GM10266 (cell line): ENCODE measurements at regions not wholly inside any gene's neighbourhood (a gene's known extent, or its start where the extent isn't known, plus 50 kb on each side); places are given as distances from the start of the nearest gene placed in this dataset.

Experiments
- DNase-seq: peaks from one replicate; pipeline ENCODE4 v3.0.0; 2012; ENCODE audit errors: extremely low spot score
- TF ChIP-seq, protein P1 (sequence below): IDR thresholded peaks from 2 replicates; pipeline ENCODE4 v1.5.1; 2012; ENCODE audit warnings: mild to moderate bottlenecking, low read depth; ENCODE audit not compliant: control insufficient read depth, insufficient read depth; ENCODE audit errors: missing control alignments

GRCh38 chr11:15584158-15584557 is 469.4 kb downstream of the INSC start:
- TF ChIP-seq, protein P1, sequence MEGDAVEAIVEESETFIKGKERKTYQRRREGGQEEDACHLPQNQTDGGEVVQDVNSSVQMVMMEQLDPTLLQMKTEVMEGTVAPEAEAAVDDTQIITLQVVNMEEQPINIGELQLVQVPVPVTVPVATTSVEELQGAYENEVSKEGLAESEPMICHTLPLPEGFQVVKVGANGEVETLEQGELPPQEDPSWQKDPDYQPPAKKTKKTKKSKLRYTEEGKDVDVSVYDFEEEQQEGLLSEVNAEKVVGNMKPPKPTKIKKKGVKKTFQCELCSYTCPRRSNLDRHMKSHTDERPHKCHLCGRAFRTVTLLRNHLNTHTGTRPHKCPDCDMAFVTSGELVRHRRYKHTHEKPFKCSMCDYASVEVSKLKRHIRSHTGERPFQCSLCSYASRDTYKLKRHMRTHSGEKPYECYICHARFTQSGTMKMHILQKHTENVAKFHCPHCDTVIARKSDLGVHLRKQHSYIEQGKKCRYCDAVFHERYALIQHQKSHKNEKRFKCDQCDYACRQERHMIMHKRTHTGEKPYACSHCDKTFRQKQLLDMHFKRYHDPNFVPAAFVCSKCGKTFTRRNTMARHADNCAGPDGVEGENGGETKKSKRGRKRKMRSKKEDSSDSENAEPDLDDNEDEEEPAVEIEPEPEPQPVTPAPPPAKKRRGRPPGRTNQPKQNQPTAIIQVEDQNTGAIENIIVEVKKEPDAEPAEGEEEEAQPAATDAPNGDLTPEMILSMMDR = no peak
- no peak for DNase-seq

DNA sequence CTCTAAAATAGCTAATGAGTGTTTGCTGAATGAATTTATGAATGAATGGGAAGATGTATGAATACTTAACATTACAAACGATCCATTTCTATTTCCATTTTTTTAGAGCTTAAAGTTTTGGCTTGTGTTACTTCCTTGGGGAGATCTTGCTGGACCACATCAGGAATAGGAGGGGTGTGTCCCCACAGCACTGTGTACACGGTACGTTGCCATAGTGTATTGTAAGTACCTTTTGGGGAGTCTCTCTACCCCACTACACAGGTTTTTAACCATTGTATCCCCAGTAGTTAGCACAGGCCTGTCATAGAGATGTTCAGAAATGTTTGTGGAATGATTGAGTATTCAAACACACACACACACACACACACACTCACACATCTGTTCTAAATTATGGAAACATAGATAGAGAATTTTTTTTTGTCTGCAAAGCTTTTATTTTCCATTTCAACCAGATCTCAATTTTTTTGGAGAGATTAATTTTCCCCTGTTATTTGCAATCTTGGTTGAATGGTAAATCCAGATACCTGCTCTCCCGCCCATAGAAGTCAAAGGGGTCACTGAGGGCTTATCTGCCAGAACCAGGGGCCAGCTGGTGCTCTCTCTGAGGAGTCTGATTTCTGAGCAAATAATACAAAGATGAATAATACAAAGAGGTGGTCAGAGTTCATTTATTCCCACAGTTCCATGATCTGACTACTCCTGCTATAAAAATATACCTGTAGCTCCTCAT is 471.0 kb downstream of the INSC start:
- TF ChIP-seq, protein P1 = no peak
- no peak for DNase-seq

DNA sequence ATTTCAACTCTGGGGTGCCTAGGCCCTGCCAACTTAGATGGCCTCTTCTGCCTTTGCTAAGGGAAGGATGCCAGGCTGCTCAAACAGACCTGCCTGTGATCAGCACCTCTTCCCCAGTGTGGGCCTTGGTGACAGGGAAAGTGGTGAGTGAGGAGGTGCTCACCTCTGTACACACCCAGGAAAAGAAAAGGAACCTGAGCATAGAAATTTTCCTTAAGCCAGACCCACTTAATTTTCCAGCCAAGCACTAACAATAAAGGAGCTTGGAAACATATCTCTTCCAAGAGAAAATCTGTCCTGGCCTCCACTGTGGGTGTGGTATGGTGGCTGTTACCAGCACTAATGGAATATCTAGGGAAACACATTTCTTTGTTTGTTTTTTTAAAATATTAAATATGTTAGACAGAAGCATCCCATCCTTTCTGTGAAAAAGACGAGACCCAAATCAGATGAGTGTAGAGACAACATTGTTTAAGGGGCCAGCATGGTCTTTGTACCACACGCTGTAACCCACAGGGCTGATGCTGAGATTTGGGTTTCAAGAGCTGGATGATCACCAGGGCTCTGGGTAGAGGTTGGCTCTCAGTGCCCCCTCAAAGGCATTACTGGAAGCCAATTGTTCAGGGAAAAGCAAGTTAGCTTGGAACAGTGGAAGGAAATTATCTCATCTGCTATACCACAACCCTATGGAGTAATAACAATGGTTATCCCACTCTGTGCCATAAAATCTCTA is 472.2 kb downstream of the INSC start:
- no peak for DNase-seq
- TF ChIP-seq, protein P1 = no peak

DNA sequence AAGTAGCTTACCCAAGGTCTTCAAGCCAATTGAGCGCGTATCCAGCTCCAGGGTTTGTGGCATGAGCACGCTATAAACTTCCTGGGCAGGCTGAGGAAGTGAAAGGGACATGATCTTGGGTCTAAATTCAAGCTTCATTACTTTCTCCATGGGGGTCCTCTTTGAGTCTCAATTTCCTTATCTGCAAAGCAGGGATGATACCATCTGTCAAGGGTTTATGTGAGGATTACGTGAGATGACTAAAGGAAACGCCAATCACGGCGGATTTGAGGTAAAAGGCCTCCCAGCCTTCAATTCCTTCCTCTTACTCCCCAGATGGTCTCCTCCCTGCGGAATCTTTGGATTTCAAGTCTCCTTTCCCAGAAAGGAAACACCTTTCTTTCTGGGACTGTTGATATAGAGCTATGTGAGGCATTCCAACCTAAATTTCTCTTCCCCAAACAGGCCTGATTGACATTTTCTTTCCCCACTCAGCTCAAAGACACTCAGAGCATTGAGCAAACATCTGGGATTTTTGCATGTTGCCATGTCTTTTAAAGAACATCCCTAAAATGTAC is 474.4 kb downstream of the INSC start:
- TF ChIP-seq, protein P1 = no peak
- no peak for DNase-seq

GRCh38 chr11:15590132-15590531 is 475.4 kb downstream of the INSC start:
- DNase-seq = no peak
- TF ChIP-seq, protein P1 = no peak

DNA sequence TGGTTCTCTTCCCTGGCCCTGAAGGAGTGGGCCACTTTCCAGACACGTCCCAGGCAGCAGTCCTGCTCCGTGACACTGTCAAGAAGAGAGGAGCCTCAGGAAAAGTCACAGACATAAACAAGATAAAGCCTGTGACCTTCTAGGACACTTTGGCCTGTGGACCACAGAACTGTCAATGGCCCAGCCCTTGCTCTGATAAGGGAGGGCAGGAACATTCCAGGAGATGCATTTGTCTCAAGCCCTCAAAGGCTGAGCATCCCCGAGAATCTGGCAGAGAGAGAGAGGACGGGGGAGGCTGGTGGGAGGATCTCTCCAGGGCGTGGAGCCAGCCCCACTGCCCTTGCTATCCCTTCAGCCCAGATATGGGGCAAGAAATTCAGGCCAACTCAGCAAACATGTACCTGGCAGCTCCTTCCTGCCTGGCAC is 476.4 kb downstream of the INSC start:
- TF ChIP-seq, protein P1 = no peak
- DNase-seq = no peak

DNA sequence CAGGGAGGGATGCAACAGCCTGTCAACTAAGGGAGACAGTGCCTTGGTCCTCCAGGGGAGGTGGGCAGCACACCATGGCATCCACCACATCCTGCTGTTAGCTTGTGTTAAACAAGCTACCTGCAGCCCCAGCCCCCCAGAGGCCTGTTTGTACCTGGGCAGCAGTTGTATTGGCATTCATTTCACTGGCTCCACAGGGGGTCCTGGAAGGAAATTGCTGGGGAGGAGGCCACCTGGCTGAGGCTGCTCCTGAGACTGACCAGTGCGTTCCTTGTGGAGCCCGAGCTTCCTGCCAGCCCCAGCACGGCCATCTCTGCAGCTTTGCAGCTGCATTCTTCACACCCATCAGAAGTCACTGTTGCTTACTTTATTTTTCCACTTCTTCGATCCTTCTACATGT is 479.9 kb downstream of the INSC start:
- no peak for DNase-seq
- TF ChIP-seq, protein P1 = no peak
